Subcutaneous abdominal adipose tissue (tissue), 5 donors: ENCODE measurements at regions not wholly inside any gene's neighbourhood (a gene's known extent, or its start where the extent isn't known, plus 50 kb on each side); places are given as distances from the start of the nearest gene placed in this dataset.

Experiments
- H3K27ac ChIP-seq: one replicate; pipeline ENCODE4 v1.7.0; 2013; ENCODE audit warnings: low read depth, mild to moderate bottlenecking, inconsistent platforms, low read length, moderate library complexity
- H3K27me3 ChIP-seq, 5 donors: one replicate each; pipeline ENCODE4 v1.7.0; 2013; ENCODE audit warnings: low read length in 5 of 5, inconsistent platforms in 1 of 5; ENCODE audit not compliant: control insufficient read depth in 5 of 5, insufficient read depth in 4 of 5
- H3K36me3 ChIP-seq, 5 donors: one replicate each; pipeline ENCODE4 v1.7.0; 2013; ENCODE audit warnings: low read length in 5 of 5; ENCODE audit not compliant: control insufficient read depth in 5 of 5, insufficient read depth in 5 of 5
- H3K4me1 ChIP-seq, 5 donors: one replicate each; pipeline ENCODE4 v1.7.0; 2013; ENCODE audit warnings: low read length in 5 of 5, mild to moderate bottlenecking in 3 of 5, moderate library complexity in 1 of 5; ENCODE audit not compliant: control insufficient read depth in 5 of 5, insufficient read depth in 5 of 5
- H3K4me3 ChIP-seq, 5 donors: one replicate each; pipeline ENCODE4 v1.7.0; 2013; ENCODE audit warnings: low read length in 5 of 5, low read depth in 1 of 5
- H3K9ac ChIP-seq, 5 donors: one replicate each; pipeline ENCODE4 v1.7.0; 2013; ENCODE audit warnings: low read length in 5 of 5, mild to moderate bottlenecking in 4 of 5, moderate library complexity in 3 of 5
- H3K9me3 ChIP-seq, 5 donors: one replicate each; pipeline ENCODE4 v1.7.0; 2013; ENCODE audit warnings: low read length in 5 of 5; ENCODE audit not compliant: control insufficient read depth in 5 of 5
- donor health status: healthy.
- donor health status: healthy.
- donor health status: healthy.
- donor health status: healthy.
- donor health status: healthy.

DNA sequence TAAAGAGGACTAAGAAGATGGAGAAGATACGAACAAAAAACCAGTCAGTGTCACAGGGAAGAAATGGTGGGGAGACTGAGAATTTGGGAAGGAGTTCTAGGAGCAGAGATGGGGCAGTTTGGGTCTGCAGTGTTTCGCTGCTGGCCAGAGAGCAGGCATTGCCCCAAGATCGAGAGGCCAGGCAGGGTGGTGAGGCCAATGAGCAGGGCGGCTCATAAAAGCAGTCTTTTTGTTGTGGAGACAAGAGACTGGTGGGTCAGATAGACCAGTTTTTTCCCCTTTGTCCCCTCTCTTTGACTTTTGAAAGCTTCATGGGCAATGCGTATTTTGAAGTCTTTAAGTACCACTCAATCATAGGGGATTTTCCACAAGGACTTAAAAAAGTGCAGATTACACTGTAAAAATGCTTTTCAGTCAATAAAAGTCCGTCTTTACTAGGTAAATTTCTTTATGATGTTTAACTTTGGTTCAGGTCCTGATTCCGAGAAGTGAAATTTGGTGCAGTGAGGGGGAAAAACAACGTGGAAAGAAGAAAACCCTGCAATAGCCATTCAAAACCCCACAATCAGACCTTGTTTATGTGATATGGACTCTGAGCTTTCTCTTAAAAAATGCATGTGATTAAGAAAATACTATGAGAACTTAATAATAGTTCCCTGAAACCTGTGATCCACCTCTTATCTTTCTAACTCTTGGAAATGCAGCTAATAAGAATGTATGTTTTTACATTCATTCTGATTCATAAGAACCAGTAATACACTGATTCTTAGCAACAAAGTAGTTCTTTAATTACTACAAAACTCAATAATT is 338.9 kb downstream of the KLF5 start:
- Histone ChIP-seq H3K27ac (no peak overlapping the region), H3K4me1 (no peaks in the 10 kb centered on the region), H3K36me3 (no peaks in the 10 kb centered on the region), H3K9ac (no peak overlapping the region), H3K9me3 (no peaks in the 10 kb centered on the region), H3K4me3 (no peak overlapping the region), H3K27me3 (no peaks in the 10 kb centered on the region)

DNA sequence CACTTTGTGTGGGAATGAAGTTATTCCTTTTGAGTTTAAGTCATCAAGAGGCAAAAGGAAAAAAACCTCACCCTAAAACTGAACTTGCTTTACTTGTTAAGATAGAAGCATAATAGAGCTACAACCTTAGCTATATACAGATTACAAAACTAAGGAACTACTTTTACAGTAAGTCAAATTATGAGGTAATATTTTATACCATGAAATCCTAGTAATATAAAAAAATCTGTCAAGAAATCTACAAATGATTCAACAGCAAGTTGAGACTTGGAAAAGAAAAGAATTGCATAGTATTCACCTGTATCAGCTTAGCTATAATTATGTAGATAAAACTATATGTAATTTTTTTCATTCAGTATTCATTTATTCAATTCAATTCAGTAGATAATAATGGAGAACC is 335.3 kb downstream of the KLF5 start:
- H3K27me3 ChIP-seq = no peaks in the 10 kb centered on the region
- no peak overlapping the region for H3K9ac ChIP-seq
- H3K9me3 ChIP-seq = peaks cover 0 to 12% (median 3%) of the 10 kb centered on the region in 5 donors
- H3K4me3 ChIP-seq = no peak overlapping the region
- no peaks in the 10 kb centered on the region for H3K36me3 ChIP-seq
- H3K4me1 ChIP-seq = no peaks in the 10 kb centered on the region
- H3K27ac ChIP-seq = no peak overlapping the region

DNA sequence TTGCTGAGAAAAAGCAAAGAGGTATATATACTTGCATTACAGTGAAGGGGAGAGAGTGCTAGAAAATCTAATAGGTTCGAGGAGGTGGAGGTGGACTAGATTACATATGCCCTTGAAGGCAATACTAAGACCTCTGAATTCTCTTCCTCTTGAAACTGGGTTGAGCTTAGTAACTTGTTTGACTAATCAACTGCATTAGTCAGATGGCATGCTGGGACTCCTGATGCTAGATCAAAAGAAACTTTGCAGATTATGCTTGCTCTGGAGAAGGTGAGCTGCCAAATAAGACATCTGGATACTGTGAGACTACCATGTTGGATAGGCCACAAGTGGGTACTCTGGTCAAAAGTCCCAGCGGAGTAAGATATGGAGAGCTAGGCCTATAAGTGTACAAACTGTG is 331.3 kb downstream of the KLF5 start:
- no peaks in the 10 kb centered on the region for H3K36me3 ChIP-seq
- H3K9ac ChIP-seq = no peak overlapping the region
- H3K4me3 ChIP-seq = no peak overlapping the region
- peaks cover 0 to 12% (median 3%) of the 10 kb centered on the region in 5 donors for H3K9me3 ChIP-seq
- H3K27ac ChIP-seq = no peak overlapping the region
- H3K27me3 ChIP-seq = no peaks in the 10 kb centered on the region
- peaks cover 0 to 7% (median 0%) of the 10 kb centered on the region in 5 donors for H3K4me1 ChIP-seq

DNA sequence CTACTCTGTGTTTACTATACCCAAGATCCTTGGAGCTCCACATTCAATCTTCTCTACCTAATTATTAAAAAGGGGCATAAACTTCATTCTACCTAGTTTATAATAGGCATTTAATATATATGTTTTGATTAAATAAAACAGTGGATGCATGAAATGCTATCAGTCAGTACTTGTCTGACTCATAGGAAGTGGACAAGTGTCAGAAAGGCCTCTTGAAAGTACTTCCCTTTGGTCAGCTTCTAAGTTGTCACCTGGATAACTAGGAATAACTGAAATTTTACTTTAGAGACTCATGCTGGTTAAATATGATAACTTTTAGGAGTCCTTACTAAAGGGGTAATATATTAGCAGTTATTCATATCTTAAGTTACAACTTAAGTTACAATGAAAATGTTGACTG is 329.8 kb downstream of the KLF5 start:
- H3K4me3 ChIP-seq = no peak overlapping the region
- peaks cover 0 to 12% (median 3%) of the 10 kb centered on the region in 5 donors for H3K9me3 ChIP-seq
- H3K9ac ChIP-seq = no peak overlapping the region
- H3K27me3 ChIP-seq = no peaks in the 10 kb centered on the region
- H3K4me1 ChIP-seq = peaks cover 0 to 7% (median 0%) of the 10 kb centered on the region in 5 donors
- no peaks in the 10 kb centered on the region for H3K36me3 ChIP-seq
- H3K27ac ChIP-seq = no peak overlapping the region

DNA sequence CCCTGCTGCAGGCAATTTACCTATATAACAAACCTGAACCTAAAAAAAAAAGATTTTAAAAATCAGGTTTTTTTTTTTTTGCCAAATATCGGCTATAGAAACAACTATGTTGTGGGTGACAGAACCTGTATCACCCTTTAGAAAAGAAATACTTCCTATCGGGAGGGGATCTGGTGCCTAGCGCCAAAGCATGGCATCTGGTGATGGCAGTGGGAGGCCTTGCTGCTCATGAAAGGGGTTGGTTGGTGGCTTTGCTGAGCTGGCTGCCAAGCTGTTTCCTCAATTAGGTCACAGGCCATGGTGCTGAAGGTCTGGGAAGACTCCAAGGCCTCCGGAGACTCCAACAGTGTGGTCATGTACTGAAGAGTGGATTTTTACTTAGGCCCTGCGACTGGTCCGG is 328.5 kb downstream of the KLF5 start:
- Histone ChIP-seq H3K36me3 (no peaks in the 10 kb centered on the region), H3K4me1 (peaks cover 0 to 7% (median 0%) of the 10 kb centered on the region in 5 donors), H3K4me3 (peak overlapping the region in 2 of 5 donors; percentile 19 to 22), H3K9me3 (peaks cover 0 to 12% (median 3%) of the 10 kb centered on the region in 5 donors), H3K27ac (no peak overlapping the region), H3K27me3 (no peaks in the 10 kb centered on the region), H3K9ac (no peak overlapping the region)

GRCh38 chr13:73385848-73386247 is 327.0 kb downstream of the KLF5 start:
- H3K27me3 ChIP-seq = no peaks in the 10 kb centered on the region
- H3K4me3 ChIP-seq = no peak overlapping the region
- peaks cover 0 to 8% (median 3%) of the 10 kb centered on the region in 5 donors for H3K9me3 ChIP-seq
- H3K9ac ChIP-seq = no peak overlapping the region
- peaks cover 0 to 7% (median 0%) of the 10 kb centered on the region in 5 donors for H3K4me1 ChIP-seq
- H3K27ac ChIP-seq = no peak overlapping the region
- H3K36me3 ChIP-seq = no peaks in the 10 kb centered on the region

DNA sequence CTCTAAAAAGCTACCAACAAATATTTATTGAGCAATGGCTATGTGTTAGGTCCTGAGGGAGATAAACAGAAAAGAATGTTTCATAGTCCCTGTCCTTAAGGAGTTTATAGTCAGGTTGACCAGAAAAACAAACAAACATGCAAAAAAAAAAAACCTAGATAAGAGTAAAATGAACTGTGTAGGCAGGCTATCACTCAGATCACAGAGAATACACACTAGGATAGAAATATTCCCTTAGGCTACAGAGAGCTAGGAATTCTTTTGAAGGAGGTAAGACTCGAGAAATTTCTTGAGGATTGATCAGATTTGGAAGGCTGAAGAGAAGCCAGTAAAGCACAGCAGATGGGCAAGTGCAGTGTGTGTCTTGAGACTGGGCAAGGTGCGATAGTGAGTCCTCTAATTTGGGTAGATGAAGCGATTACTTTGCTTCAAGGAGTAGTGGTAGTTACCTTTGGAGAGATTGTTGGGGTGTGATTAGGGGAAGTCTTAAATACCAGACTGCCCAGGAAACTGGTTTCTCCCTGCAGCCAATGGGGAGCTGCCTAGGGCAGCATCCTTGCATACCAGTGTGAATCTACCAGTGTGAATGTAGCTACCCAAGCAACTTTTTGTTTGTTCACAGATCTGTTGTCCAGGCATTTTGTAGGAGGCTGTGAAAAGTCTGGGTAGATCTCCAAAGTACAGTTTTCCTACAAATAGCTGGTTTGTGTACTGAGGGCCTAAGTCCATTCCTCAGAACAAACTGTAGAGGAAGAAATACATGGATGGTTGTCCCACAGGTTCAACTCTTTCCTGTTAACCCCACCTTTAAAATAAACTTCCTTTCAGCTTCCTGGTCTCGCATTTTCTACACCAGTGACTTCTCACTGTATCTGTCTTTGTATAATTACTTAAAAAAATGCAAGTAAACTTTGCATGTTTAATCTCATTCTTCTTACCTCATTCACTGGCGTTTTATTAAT is 314.1 kb downstream of the KLF5 start:
- Histone ChIP-seq H3K27ac (no peak overlapping the region), H3K27me3 (no peaks in the 10 kb centered on the region), H3K4me3 (no peak overlapping the region), H3K4me1 (no peaks in the 10 kb centered on the region), H3K9me3 (no peaks in the 10 kb centered on the region), H3K9ac (no peak overlapping the region), H3K36me3 (no peaks in the 10 kb centered on the region)

GRCh38 chr13:73370066-73370465 is 311.3 kb downstream of the KLF5 start:
- no peaks in the 10 kb centered on the region for H3K9me3 ChIP-seq
- no peak overlapping the region for H3K27ac ChIP-seq
- H3K9ac ChIP-seq = no peak overlapping the region
- no peaks in the 10 kb centered on the region for H3K36me3 ChIP-seq
- H3K4me1 ChIP-seq = no peaks in the 10 kb centered on the region
- H3K4me3 ChIP-seq = no peak overlapping the region
- H3K27me3 ChIP-seq = no peaks in the 10 kb centered on the region

DNA sequence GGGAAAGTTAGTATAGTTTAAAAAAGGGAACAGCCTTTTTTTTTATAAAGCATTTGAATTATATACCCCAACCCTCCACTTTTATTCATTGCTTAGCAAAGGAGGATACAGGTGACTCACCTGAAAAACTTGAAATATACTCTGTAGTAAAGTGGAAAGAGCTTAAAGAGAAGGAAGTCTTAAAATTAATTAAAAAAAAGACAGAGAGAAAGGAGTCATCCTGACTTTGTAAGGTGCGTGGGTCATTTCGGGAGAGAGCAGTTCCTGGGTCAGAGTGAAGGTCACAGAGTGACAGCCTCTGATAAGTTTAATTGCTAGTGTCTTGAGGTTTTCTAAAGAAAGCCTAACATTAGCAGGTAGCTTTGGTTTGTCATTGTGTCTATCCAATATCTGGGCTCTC is 310.3 kb downstream of the KLF5 start:
- no peaks in the 10 kb centered on the region for H3K27me3 ChIP-seq
- no peaks in the 10 kb centered on the region for H3K9me3 ChIP-seq
- H3K36me3 ChIP-seq = no peaks in the 10 kb centered on the region

GRCh38 chr13:73368608-73369007 is 309.8 kb downstream of the KLF5 start:
- Histone ChIP-seq H3K9me3 (no peaks in the 10 kb centered on the region), H3K4me1 (no peaks in the 10 kb centered on the region), H3K27ac (no peak overlapping the region), H3K36me3 (no peaks in the 10 kb centered on the region), H3K9ac (no peak overlapping the region), H3K4me3 (no peak overlapping the region), H3K27me3 (no peaks in the 10 kb centered on the region)

More for the DNA sequence above, 310.3 kb downstream of the KLF5 start:
- H3K27ac ChIP-seq = no peak overlapping the region
- H3K9ac ChIP-seq = no peak overlapping the region
- H3K4me1 ChIP-seq = no peaks in the 10 kb centered on the region
- no peak overlapping the region for H3K4me3 ChIP-seq
